Retinal pigment epithelial cell (primary cell): ENCODE measurements at regions not wholly inside any gene's neighbourhood (a gene's known extent, or its start where the extent isn't known, plus 50 kb on each side); places are given as distances from the start of the nearest gene placed in this dataset.
"Not testable (repeated sequence)": the region's sequence is repeated elsewhere in the genome, so short reads cannot be mapped to it uniquely, and the experiment has no call there.

ENCODE experiments used
- DNase-seq: peaks from one replicate; pipeline ENCODE4 v3.0.0-alpha.2; 2010; ENCODE audit warnings: low read depth
- H3K4me3 ChIP-seq: 2 replicates; pipeline ENCODE4 v1.5.1; 2011; ENCODE audit warnings: mild to moderate bottlenecking, low read length, control low read depth, moderate library complexity
- CTCF ChIP-seq: conservative IDR thresholded peaks from 2 replicates; pipeline ENCODE4 v1.5.1; 2011; ENCODE audit warnings: low read depth, low read length, control low read depth, inconsistent platforms

DNA sequence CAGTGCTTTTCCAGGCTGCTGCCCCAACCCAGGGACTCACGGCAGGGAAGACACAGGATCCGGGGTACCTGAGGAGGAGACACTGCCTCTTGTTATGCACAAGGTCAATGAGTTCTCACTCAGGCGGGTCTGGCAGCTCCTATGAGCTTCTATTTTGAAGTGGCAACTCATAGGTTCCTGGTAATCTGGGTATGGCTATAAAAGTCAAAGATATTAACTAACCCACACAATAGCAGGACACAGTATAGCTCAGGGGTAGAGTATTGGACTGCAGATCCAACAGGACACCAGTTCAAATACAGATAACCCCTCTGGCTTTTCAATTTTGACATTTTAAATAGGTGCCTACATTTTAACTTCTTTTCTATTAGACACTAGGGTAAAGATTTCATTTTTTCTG lies 130.3 kb upstream of the ZNF746 start:
- DNase-seq, result no peak
- H3K4me3 ChIP-seq, result no peak overlapping the region
- no peak for TF ChIP-seq CTCF

DNA sequence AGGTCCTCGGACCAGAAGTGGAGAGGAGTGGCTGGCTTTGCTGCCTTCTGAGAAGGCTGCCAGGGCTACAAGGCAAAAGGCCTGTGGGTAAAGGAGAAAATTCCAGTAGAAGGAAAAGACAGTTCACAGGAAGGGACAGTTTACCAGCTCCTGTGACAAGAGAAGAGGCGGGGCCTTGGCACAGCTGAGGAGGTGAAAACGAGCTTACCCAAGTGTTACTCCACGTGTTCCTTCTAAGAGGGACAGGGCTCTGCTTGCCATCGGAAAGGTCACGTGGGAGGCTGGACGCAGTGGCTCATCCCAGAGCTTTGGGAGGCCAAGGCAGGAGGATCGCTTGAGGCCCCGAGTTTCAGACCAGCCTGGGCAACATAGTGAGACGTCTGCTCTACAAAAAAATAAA lies 129.4 kb upstream of the ZNF746 start:
- H3K4me3 ChIP-seq, result no peak overlapping the region
- TF ChIP-seq CTCF, result no peak
- DNase-seq, result no peak

DNA sequence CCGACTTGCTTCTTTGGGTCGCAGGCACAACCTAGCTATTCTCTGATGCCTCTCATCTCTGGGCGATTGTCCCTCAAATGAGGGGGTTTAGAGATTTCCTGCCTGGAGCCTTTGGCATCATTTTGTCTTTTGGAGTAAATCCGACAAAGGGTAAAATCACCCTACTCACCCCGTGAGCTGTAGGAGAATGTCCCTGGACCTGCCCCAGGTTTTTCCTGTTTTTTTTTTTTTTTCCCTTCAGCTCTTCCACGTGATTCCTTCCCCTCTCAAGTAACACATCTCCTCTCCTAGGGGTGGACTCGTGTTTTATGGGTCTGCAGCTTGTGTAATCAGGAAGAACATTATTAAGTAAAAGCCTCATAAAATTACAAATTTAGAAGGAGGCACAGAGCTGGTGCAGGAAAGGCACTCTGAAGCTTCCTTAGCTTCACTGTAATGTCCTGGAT lies 128.4 kb upstream of the ZNF746 start:
- no peak overlapping the region for H3K4me3 ChIP-seq
- TF ChIP-seq CTCF, result no peak
- DNase-seq, result no peak

DNA sequence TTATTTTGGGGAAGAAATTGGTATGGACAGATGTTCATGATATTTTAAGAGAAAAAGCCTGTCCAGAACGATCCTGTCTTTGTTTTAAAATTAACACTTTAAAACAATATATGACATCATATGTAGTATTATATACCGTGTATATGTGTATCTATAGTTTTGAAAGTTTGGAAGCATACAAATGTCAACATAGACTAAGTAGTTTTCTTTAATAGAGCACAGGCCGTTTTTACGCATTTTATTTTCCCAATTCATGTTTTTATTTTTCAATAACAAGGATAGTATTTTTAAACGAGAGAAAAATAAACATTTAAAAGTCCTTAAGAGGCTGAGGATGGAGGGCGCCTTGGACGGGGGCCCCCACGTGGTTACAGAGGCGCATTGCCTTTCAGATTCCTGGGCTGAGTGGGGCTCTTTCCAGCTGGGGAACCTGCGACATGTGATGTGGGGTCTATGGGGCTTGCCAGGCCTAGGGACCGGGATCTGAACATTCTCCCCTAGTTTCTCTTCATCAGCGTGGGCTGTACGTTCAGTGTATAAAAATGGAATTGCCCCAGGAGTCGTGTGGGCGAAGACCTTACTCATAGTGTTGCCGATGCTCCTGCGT lies 127.8 kb upstream of the ZNF746 start:
- peak overlapping the region; percentile 85 for H3K4me3 ChIP-seq
- DNase-seq, result no peak
- TF ChIP-seq CTCF, result peak; percentile 64

- peak; percentile 75 for TF ChIP-seq CTCF
- DNase-seq, result peak; percentile 60
- peak overlapping the region; percentile 85 for H3K4me3 ChIP-seq
Measured at GRCh38 chr7:149624419-149625339, 127.1 kb upstream of the ZNF746 start.

- peak; percentile 15 for TF ChIP-seq CTCF
- peak overlapping the region; percentile 85 for H3K4me3 ChIP-seq
- DNase-seq, result no peak
Measured at GRCh38 chr7:149624006-149624405, 126.4 kb upstream of the ZNF746 start.

GRCh38 chr7:149623262-149623997 lies 125.8 kb upstream of the ZNF746 start:
- not testable (repeated sequence) for DNase-seq
- peak overlapping the region; percentile 85 for H3K4me3 ChIP-seq
